B cell (primary cell): ENCODE measurements at regions not wholly inside any gene's neighbourhood (a gene's known extent, or its start where the extent isn't known, plus 50 kb on each side); places are given as distances from the start of the nearest gene placed in this dataset.

Experiments
- ATAC-seq: fragments of 200-7000 bp; cut with Tn5 transposase; one replicate; pipeline ENCODE4 v1.10.0; 2021; ENCODE audit warnings: low read depth, mild to moderate bottlenecking, moderate number of reproducible peaks, moderate library complexity
- CTCF ChIA-PET: fragments of 350-600 bp; sonication (Branson Sonifier 250); formaldehyde crosslinking; loops from one replicate; lab custom pipeline; 2021; ENCODE audit warnings: antibody characterized with exemption, inconsistent platforms; lab: Charles Lee
- POLR2A ChIA-PET: fragments of 350-600 bp; sonication (Branson Sonifier 250); formaldehyde crosslinking; loops from one replicate; lab custom pipeline; 2021; ENCODE audit warnings: antibody characterized with exemption; lab: Charles Lee
- DNase-seq: peaks from one replicate; pipeline ENCODE4 v3.0.0; 2013
- H2AFZ ChIP-seq: 2 replicates; pipeline ENCODE4 v1.6.1; 2012; ENCODE audit warnings: mild to moderate bottlenecking, low read depth, low read length; ENCODE audit not compliant: insufficient read depth, poor library complexity, severe bottlenecking
- H3K27ac ChIP-seq, 2 donors: 1 replicate in 1 of 2; 2 replicates in 1 of 2; pipeline ENCODE4 v1.5.1; 2012 to 2013; ENCODE audit warnings: low read length in 2 of 2, mild to moderate bottlenecking in 2 of 2, moderate library complexity in 1 of 2
- H3K27me3 ChIP-seq, 4 experiments: fragments of 200-600 bp in 1 of 4; sonication (generic) in 1 of 4; replicated peaks in 1 of 4; 1 replicate in 2 of 4; 2 replicates in 2 of 4; pipeline versions ENCODE4 v1.6.1 to v1.7.0; 2013 to 2016; ENCODE audit warnings: low read length in 3 of 4, mild to moderate bottlenecking in 2 of 4, mixed read lengths in 1 of 4, moderate library complexity in 1 of 4; ENCODE audit not compliant: insufficient read depth in 4 of 4, control insufficient read depth in 3 of 4; ENCODE audit errors: control extremely low read depth in 1 of 4
- H3K36me3 ChIP-seq, 2 experiments: replicated peaks in 1 of 2; 1 replicate in 1 of 2; 2 replicates in 1 of 2; pipeline versions ENCODE4 v1.6.1 to v1.7.1; 2013; ENCODE audit warnings: low read length in 1 of 2; ENCODE audit not compliant: insufficient read depth in 2 of 2, control insufficient read depth in 1 of 2; ENCODE audit errors: control extremely low read depth in 1 of 2, extremely low read depth in 1 of 2
- H3K4me1 ChIP-seq, 2 donors: fragments of 200-600 bp in 1 of 2; sonication (generic) in 1 of 2; 1 replicate in 1 of 2; 2 replicates in 1 of 2; pipeline versions ENCODE4 v1.5.1 to v1.6.1; 2013 to 2017; ENCODE audit warnings: low read length in 2 of 2; ENCODE audit not compliant: control insufficient read depth in 2 of 2, insufficient read depth in 2 of 2
- H3K4me2 ChIP-seq: replicated peaks from 2 replicates; pipeline ENCODE3; 2012; ENCODE audit warnings: mild to moderate bottlenecking, low read depth, low read length; ENCODE audit not compliant: poor library complexity, severe bottlenecking
- H3K4me3 ChIP-seq, 5 experiments: fragments of 200-600 bp in 1 of 5; sonication (generic) in 1 of 5; 1 replicate in 3 of 5; 2 replicates in 2 of 5; pipeline versions ENCODE4 v1.5.1 to v1.7.0; 2011 to 2016; ENCODE audit warnings: low read length in 4 of 5, mild to moderate bottlenecking in 4 of 5, low read depth in 2 of 5, control low read depth in 1 of 5, moderate library complexity in 1 of 5; ENCODE audit not compliant: insufficient read depth in 1 of 5; ENCODE audit errors: control extremely low read depth in 1 of 5, extremely low read depth in 1 of 5
- H3K79me2 ChIP-seq: fragments of 200-600 bp; sonication (generic); one replicate; pipeline ENCODE4 v1.6.0; 2016; ENCODE audit warnings: low read length; ENCODE audit not compliant: control insufficient read depth, insufficient read depth
- H3K9ac ChIP-seq: fragments of 200-600 bp; sonication (generic); 2 replicates; pipeline ENCODE4 v1.6.1; 2017; ENCODE audit warnings: mild to moderate bottlenecking, low read length, moderate library complexity
- H3K9me3 ChIP-seq, 3 donors: one replicate each; pipeline versions ENCODE4 v1.6.1 to v1.7.1; 2013; ENCODE audit warnings: low read length in 2 of 3; ENCODE audit not compliant: control insufficient read depth in 2 of 3, insufficient read depth in 1 of 3; ENCODE audit errors: control extremely low read depth in 1 of 3
- H4K20me1 ChIP-seq: 2 replicates; pipeline ENCODE4 v1.6.0; 2012; ENCODE audit warnings: mild to moderate bottlenecking, low read length; ENCODE audit not compliant: insufficient read depth, control insufficient read depth, poor library complexity, severe bottlenecking
- H3K27ac Mint-ChIP-seq: one replicate; pipeline ENCODE4 v1.8.0; 2021; ENCODE audit warnings: mixed read lengths
- H3K27me3 Mint-ChIP-seq: one replicate; pipeline ENCODE4 v1.8.0; 2021; ENCODE audit warnings: mixed read lengths
- H3K4me1 Mint-ChIP-seq: one replicate; pipeline ENCODE4 v1.8.0; 2021; ENCODE audit warnings: mixed read lengths
- H3K4me3 Mint-ChIP-seq: one replicate; pipeline ENCODE4 v1.8.0; 2021; ENCODE audit warnings: mixed read lengths
- H3K9me3 Mint-ChIP-seq: one replicate; pipeline ENCODE4 v1.8.0; 2022; ENCODE audit warnings: mixed read lengths; ENCODE audit not compliant: insufficient read depth
- CTCF ChIP-seq: fragments of 200-600 bp; IDR thresholded peaks from one replicate; pipeline ENCODE4 v1.8.0; 2022; ENCODE audit warnings: antibody characterized with exemption, mild to moderate bottlenecking
- EZH2 ChIP-seq: IDR thresholded peaks from 2 replicates; pipeline ENCODE4 v1.6.1; 2012; ENCODE audit warnings: borderline replicate concordance, low read depth, mild to moderate bottlenecking, moderate library complexity, low read length; ENCODE audit not compliant: insufficient read depth, poor library complexity, severe bottlenecking
- WGBS: methylation state at CpG from one replicate; pipeline ENCODE4 v1.1.5; 2013; ENCODE audit warnings: missing lambda C conversion rate; ENCODE audit not compliant: insufficient coverage; 5-methylcytosine and 5-hydroxymethylcytosine counted together
- intact Hi-C: fragments of 100-400 bp; cut with micrococcal nuclease; formaldehyde crosslinking; loops from one replicate; pipeline ENCODE4 v1.10.0; 2022

- TF ChIP-seq CTCF (no peak), EZH2 (no peak)
- Mint-ChIP-seq H3K27me3 (no peaks in the 10 kb centered on the region), H3K4me3 (no peak overlapping the region), H3K4me1 (peaks cover 4% of the 10 kb centered on the region), H3K9me3 (no peaks in the 10 kb centered on the region), H3K27ac (no peak overlapping the region)
- ATAC-seq, result no peak
- Histone ChIP-seq H3K9me3 (no peaks in the 10 kb centered on the region), H3K4me2 (no peak overlapping the region), H3K9ac (no peak overlapping the region), H3K36me3 (no peaks in the 10 kb centered on the region), H3K27me3 (no peaks in the 10 kb centered on the region), H3K79me2 (no peaks in the 10 kb centered on the region), H3K4me1 (peaks cover 3% of the 10 kb centered on the region in 2 donors), H4K20me1 (no peaks in the 10 kb centered on the region), H2AFZ (no peak overlapping the region), H3K27ac (no peak overlapping the region), H3K4me3 (no peak overlapping the region)
- CTCF ChIA-PET, result no interaction called here
- WGBS, result 93% methylated on average over 4 of the region's 6 CpGs
- intact Hi-C loops, result no loop called here
- DNase-seq, result no peak
- POLR2A ChIA-PET, result no interaction called here
These were observed 105.1 kb downstream of the TRMT11 start for GRCh38 chr6:126091466-126091865.

GRCh38 chr6:126093108-126093507 lies 106.8 kb downstream of the TRMT11 start:
- Mint-ChIP-seq H3K9me3 (no peaks in the 10 kb centered on the region), H3K4me3 (no peak overlapping the region), H3K4me1 (no peaks in the 10 kb centered on the region), H3K27me3 (no peaks in the 10 kb centered on the region), H3K27ac (no peak overlapping the region)
- CTCF ChIA-PET, result no interaction called here
- Histone ChIP-seq H3K79me2 (no peaks in the 10 kb centered on the region), H3K27me3 (no peaks in the 10 kb centered on the region), H3K27ac (no peak overlapping the region), H4K20me1 (no peaks in the 10 kb centered on the region), H3K9ac (no peak overlapping the region), H3K9me3 (no peaks in the 10 kb centered on the region), H3K4me3 (no peak overlapping the region), H2AFZ (no peak overlapping the region), H3K4me2 (no peak overlapping the region), H3K36me3 (no peaks in the 10 kb centered on the region), H3K4me1 (no peaks in the 10 kb centered on the region)
- no peak for DNase-seq
- TF ChIP-seq CTCF (no peak), EZH2 (no peak)
- POLR2A ChIA-PET, result no interaction called here
- WGBS, result no CpG with 5 or more reads among the region's 2 CpGs
- no peak for ATAC-seq
- intact Hi-C loops, result no loop called here
